GM10266 (cell line): ENCODE measurements at regions not wholly inside any gene's neighbourhood (a gene's known extent, or its start where the extent isn't known, plus 50 kb on each side); places are given as distances from the start of the nearest gene placed in this dataset.
"Not testable (repeated sequence)": the region's sequence is repeated elsewhere in the genome, so short reads cannot be mapped to it uniquely, and the experiment has no call there.

Experiments used
- DNase-seq: peaks from one replicate; pipeline ENCODE4 v3.0.0; 2012; ENCODE audit errors: extremely low spot score
- TF ChIP-seq, protein P1 (sequence below): IDR thresholded peaks from 2 replicates; pipeline ENCODE4 v1.5.1; 2012; ENCODE audit warnings: mild to moderate bottlenecking, low read depth; ENCODE audit not compliant: control insufficient read depth, insufficient read depth; ENCODE audit errors: missing control alignments

DNA sequence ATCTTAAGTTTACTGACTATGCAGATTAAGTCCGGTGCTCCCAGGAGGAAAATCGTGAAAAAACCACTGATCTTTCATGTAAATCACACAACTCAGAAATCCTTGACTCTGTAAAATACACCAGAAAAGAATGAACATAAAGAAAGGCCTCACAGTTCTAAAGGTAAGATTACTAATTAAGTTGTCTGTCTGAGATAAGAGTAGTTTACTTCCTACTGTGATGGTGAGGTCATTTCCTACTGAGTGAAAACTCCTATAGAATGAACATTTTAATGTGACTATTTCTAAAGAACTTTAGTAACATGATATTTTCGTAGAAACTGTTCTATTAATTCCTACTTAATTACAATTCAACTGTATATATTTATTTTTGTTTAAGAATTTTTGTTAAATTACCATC, 774.4 kb upstream of the CHORDC1 start:
- no peak for DNase-seq
- TF ChIP-seq, protein P1, sequence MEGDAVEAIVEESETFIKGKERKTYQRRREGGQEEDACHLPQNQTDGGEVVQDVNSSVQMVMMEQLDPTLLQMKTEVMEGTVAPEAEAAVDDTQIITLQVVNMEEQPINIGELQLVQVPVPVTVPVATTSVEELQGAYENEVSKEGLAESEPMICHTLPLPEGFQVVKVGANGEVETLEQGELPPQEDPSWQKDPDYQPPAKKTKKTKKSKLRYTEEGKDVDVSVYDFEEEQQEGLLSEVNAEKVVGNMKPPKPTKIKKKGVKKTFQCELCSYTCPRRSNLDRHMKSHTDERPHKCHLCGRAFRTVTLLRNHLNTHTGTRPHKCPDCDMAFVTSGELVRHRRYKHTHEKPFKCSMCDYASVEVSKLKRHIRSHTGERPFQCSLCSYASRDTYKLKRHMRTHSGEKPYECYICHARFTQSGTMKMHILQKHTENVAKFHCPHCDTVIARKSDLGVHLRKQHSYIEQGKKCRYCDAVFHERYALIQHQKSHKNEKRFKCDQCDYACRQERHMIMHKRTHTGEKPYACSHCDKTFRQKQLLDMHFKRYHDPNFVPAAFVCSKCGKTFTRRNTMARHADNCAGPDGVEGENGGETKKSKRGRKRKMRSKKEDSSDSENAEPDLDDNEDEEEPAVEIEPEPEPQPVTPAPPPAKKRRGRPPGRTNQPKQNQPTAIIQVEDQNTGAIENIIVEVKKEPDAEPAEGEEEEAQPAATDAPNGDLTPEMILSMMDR, result no peak

DNA sequence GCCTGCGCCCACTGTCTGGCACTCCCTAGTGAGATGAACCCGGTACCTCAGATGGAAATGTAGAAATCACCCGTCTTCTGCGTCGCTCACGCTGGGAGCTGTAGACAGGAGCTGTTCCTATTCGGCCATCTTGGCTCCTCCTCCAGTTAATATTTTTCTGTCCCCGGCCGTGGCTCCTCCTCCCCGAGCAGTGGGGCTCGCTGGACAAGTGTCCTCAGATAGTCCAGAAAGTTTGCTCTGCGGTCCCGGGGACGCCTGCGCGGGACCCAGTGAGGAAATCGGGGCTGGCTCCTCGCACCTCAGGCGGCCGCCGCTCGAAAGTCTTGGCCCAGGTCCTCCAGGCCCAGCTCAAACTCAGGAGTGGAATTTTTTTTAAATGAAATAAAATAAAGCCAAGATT, 749.3 kb upstream of the CHORDC1 start:
- not testable (repeated sequence) for DNase-seq

DNA sequence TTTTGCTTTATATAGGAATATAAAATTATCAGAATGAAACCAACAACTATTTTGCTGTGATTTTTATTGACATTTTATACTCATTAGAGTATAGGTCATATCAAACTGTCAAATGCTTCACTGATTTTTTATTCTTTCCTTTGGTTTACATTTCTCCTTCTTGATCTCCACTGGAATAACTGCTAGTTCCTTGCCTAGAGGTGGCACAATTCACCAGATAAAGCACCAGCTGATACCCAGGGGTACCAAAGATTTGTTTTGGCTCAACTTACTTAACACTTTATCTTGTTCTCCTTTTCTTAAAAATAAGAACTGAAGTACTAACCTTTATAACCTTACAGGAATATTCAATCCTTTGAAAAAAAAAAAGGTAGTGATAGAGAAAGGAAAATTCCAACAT, 725.1 kb upstream of the CHORDC1 start:
- TF ChIP-seq, protein P1, result no peak
- DNase-seq, result no peak

DNA sequence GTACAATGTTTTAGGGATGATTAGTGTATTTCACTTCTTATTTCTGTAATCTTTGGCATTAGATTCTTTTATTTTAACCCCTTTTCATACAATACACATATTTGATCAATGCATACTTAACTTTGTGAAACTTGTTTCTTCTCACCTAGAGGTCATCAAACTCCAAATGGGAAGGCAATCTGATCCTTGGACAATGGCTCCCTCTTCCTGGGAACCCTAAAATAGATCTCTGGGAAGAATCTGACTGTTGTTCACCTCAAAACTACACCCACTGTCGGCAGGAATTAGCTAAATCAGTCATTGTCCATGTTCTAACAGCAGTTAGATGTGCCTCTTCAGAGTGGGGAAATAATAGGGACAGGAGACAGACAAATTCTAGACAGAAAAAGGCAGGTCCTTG, 707.4 kb upstream of the CHORDC1 start:
- no peak for DNase-seq
- TF ChIP-seq, protein P1, result no peak

DNA sequence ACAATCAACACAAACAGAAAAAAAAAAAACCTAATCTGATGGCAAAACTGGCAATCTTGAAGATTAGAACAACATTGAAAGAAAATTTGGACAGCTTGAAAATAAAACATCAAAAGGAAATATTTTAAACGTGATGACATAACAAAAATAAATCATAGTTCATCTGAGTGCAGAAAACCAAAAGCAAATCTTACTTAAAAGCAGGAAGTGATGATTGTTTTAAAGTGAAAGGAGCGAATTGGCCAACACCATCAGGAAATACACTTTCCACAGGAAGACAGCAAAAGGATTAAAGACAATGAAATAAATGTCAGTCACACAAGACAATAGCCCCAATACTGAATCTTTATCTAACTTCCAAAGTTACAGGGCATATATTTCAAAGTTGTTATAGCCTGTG, 696.5 kb upstream of the CHORDC1 start:
- TF ChIP-seq, protein P1, result no peak
- DNase-seq, result no peak

DNA sequence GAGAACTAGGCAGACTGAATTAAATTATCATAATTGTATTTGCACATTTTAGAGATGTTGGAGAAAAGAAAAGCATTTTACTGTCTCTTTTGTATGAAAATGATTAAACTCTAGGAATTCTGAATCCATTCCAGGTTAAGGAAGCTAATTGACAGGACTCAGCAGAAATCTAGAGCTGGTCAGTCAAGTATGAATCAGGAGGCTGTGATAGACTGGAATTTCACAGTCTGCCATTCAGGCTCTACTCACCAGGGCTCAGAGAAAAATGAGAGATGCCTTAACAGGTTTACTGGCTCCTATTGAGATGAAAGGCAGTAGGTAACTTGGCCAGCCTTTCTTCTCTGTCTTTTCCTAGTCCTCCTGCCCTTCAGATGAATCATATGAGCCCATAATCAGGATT, 693.9 kb upstream of the CHORDC1 start:
- DNase-seq, result no peak
- TF ChIP-seq, protein P1, result no peak

DNA sequence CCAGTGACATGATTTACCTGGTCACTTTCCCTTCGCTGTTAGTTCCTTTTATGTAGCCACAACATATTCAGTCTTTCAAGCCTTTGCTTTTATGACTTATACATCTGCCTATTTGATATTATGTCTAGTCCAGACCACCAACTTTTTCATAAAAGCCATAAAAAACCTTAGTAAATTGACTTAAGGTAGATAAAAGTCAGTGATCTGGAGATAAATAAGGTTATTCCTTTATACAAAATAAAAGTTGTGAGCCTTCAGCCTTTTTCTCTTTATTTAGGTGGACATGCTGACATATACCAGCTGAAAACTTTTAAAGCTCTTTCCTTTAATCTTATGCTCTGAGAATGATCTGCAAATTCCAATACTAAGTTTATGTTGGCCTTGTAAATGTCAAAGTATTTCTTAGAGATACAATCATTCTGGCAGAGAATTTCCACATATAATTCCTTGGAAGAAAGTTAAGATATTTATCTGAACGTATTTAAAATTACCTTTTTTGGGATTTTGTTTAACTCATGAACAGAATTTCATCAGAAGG, 690.4 kb upstream of the CHORDC1 start:
- TF ChIP-seq, protein P1, result no peak
- no peak for DNase-seq

DNA sequence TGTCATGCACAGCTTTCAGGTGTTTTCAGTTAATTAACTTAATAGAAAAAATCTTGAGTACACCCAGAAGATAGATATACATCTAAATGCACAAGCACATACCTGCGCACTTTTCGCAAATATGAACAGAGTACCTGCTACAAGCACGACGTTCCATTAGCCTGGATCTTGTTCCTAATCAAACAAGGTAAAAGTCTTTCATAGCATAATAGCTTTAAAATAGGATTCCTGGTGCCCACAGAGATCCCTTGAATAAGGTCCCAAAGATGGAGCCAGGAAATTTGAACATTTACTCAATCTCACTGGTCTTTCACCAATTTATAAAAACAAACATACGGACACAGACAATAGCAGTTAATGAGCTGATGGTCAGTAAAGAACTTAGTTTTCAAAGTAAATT, 689.8 kb upstream of the CHORDC1 start:
- TF ChIP-seq, protein P1, result no peak
- DNase-seq, result no peak
